H7 (cell line): ENCODE measurements at regions not wholly inside any gene's neighbourhood (a gene's known extent, or its start where the extent isn't known, plus 50 kb on each side); places are given as distances from the start of the nearest gene placed in this dataset.
"Not testable (repeated sequence)": the region's sequence is repeated elsewhere in the genome, so short reads cannot be mapped to it uniquely, and the experiment has no call there.

Experiments
- DNase-seq: peaks from one replicate; pipeline ENCODE4 v3.0.0; 2012
- H3K27me3 ChIP-seq: 2 replicates; pipeline ENCODE4 v1.6.0; 2011; ENCODE audit warnings: mild to moderate bottlenecking, low read length; ENCODE audit not compliant: control insufficient read depth, insufficient read depth
- H3K36me3 ChIP-seq: replicated peaks from 2 replicates; pipeline ENCODE4 v1.5.1; 2011; ENCODE audit warnings: low read length; ENCODE audit not compliant: control insufficient read depth, insufficient read depth
- H3K4me3 ChIP-seq: 2 replicates; pipeline ENCODE4 v1.5.1; 2011; ENCODE audit warnings: low read depth, mild to moderate bottlenecking, control low read depth, low read length, moderate library complexity; ENCODE audit not compliant: insufficient read depth

DNA sequence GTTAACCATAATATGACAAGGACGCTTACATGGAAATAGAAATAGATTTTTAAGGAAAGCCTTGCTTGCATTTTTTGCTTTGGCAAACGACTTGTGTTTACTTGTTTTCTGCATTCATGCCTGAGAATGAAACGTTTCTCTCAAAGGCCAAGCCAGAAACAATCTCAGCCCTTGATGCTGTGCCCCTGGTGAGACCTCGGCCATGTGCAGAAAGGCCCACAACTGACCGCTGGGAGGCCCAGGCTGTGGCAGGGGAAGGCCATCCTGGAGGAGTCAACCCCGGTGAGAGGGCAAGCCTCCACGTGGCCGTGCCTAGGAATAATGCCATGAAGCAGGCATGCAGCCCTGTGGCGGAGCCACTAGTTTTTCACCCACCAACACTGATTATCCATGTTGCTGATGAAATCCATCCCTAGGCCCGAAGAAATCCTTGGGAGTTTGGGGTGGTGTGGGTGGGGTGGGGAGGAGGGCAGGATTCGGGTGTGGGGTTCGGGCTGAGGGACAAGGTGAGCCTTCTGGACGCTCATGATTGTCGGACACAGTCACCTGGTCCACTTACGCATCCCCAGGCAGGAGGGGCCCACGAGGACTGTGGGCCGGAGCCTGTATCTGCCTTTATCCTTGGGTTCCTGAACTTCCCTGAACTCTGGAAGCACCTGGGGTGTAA lies 107.6 kb upstream of the APCDD1 start:
- Histone ChIP-seq H3K27me3 (no peaks in the 10 kb centered on the region), H3K4me3 (no peak overlapping the region), H3K36me3 (no peaks in the 10 kb centered on the region)
- DNase-seq: no peak

DNA sequence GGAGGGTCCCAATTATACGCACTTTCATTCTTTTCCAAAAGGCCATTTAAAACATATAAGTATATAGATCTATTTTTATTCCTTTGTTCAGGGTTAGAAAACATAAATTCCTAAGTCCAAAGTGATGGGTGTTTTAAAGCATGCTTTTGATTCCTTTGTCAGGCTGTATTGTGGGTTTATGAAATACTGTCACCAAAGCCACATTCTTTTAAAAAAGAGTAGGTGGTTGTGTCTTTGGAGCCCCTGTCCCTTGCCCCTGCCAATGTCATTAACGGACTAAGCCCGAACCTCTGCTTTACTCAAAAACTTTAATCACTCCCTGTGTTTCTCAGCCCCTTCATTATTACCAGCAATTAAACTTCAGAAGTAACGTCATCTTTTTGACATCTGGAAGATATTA lies 104.9 kb upstream of the APCDD1 start:
- DNase-seq: no peak
- Histone ChIP-seq H3K4me3 (no peak overlapping the region), H3K27me3 (no peaks in the 10 kb centered on the region), H3K36me3 (no peaks in the 10 kb centered on the region)

DNA sequence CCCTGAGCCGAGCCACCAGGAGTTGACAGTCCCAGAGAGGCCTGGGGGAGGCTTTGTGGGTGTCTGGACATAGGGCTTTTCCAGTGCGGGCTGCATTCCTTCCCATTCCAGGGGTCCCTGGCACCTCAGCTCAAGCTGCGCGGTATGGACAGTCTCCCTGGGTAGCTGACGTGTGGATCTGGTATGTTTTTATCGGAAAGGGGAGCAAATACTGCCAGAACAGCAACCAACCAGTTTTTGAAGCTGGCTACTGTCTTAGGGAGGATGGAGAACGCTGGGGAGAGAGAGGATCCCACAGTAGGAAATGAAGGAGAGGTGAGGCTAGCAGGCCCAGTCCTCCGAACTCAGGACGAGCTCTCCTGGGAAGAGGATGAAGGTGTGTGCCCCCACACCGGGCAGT lies 103.8 kb upstream of the APCDD1 start:
- no peak for DNase-seq
- H3K27me3 ChIP-seq: no peaks in the 10 kb centered on the region
- no peaks in the 10 kb centered on the region for H3K36me3 ChIP-seq
- H3K4me3 ChIP-seq: no peak overlapping the region

DNA sequence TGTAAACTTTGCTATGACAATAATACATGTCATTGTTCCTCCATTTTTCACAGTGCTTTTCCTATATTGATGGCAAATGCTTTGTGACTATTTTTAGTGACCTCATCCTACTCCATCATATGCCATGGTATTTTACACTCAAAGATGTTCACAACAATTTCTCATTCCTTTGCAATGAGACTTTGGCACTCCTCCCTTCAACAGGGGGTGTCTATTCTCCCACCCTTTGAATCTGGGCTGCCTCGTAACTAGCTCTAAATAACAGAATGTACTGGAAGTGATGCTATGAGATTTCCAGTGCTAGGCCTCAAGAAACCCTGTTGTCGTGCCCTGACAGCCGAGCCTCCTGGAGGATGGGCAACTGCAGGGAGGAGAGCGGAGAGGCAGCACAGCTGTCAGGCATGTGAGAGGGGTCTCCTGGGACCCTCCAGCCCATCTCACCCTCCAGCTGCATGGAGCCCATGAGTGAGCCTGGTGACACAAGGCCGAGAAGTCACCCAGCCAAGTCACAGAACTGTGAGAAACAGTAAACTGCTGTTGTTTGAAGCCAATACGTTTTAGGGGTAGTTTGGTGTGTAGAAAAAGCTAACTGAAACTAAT lies 103.1 kb upstream of the APCDD1 start:
- H3K27me3 ChIP-seq: no peaks in the 10 kb centered on the region
- DNase-seq: no peak
- no peaks in the 10 kb centered on the region for H3K36me3 ChIP-seq
- no peak overlapping the region for H3K4me3 ChIP-seq

DNA sequence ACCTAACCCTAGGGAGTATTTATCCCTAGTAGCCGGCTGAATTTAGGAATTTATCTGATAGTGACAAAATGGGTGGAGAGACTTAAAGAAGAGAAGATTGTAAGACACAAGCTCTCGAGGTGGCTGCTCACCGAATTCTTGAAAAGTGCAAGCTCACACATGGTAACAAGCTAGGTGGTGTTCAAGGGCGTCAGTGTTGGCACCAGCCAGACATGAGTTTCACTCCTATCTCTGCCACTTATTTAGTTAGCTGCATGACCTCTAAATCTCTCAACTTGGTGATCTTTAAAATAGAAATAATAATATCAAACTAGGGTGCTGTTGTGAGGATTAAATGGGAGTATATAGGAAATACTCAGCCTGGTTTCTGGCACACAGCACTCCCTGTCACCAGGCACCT lies 102.6 kb upstream of the APCDD1 start:
- no peak for DNase-seq
- H3K36me3 ChIP-seq: no peaks in the 10 kb centered on the region
- H3K4me3 ChIP-seq: no peak overlapping the region
- H3K27me3 ChIP-seq: no peaks in the 10 kb centered on the region

DNA sequence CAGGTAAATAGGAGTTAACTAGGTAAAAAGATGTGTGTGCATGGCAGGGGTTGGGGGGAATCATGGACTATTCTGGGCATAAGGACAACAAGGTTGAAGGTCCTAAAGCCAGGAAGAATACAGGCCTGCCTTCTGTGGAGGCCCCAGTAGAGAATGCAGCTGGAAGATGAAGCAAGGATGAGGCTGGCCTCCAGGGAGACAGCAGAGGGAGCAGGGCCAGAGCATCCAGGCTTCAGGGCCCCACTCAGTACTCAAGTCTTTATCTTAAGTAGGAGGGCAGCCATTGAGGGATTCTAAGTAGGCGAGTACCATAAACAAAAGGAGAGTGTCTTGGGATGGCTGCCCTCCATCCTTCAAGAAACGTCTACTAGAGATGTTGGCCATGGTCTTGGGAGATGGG lies 101.8 kb upstream of the APCDD1 start:
- no peaks in the 10 kb centered on the region for H3K36me3 ChIP-seq
- DNase-seq: no peak
- H3K27me3 ChIP-seq: no peaks in the 10 kb centered on the region
- H3K4me3 ChIP-seq: no peak overlapping the region

DNA sequence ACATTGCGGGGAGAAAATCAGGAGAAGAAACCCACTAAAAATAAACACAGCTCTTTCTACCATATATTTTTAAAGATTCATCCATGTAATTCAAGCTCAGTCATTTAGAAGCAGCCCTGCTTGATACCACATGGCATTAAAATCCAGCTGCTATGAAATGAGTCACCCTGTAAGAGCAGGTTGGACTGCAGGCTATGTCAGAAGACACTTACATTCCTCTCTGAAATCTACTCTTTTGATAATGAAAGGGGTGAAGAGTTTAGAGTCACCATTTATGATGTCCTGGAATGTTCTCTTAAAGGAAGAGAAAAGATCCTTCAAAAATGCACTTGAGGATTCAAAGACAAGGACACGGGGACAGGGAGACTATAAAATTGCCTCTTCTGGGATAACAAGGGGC lies 100.6 kb upstream of the APCDD1 start:
- no peak for DNase-seq
- Histone ChIP-seq H3K27me3 (no peaks in the 10 kb centered on the region), H3K36me3 (no peaks in the 10 kb centered on the region), H3K4me3 (no peak overlapping the region)

DNA sequence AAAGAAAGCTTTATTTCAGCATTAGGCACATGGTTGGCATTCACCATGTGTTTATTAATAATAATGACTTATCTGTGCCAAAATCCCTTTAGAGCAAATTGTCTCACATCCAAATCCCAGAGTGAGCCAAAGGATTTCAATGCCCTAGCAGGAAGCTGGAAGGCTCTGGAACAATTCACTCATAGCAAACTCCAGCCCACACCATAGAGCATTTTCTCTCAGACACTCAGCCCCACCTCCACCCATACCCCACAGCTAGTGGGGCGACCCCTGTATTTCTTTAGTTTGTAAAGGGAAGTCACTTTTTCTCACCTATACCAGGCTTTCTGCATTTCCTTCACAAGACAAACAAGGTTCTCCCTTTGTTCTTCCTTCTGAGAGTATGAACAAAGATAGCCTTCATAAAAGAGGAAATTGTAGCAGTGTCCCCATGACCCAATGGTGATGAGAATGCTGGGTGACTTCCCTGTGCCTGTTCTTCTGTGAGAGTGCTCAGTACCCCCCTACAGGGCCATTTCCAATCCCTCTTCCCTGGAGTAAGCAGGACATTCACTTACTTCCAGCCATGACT lies 100.1 kb upstream of the APCDD1 start:
- Histone ChIP-seq H3K4me3 (no peak overlapping the region), H3K36me3 (no peaks in the 10 kb centered on the region), H3K27me3 (no peaks in the 10 kb centered on the region)
- DNase-seq: no peak

DNA sequence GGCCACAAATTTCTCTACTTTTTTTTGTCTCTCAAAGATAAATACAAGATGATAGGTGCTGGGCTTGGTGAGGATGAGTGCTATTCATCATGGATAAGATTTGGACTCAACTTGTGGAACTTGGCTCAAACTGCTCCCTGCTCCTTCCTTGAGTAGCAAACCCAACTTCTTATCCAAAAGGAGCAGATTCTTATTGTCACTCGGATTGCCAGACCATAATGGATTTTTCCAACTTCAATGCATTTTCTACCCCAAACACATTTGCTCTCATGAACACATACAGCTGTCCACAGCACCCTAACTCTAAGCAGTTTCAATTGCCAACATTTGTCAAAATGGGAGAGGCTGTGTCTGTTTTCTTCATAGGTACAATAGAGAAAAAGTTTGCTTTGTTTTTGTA lies 99.5 kb upstream of the APCDD1 start:
- H3K36me3 ChIP-seq: no peaks in the 10 kb centered on the region
- H3K27me3 ChIP-seq: no peaks in the 10 kb centered on the region
- H3K4me3 ChIP-seq: no peak overlapping the region
- DNase-seq: no peak

DNA sequence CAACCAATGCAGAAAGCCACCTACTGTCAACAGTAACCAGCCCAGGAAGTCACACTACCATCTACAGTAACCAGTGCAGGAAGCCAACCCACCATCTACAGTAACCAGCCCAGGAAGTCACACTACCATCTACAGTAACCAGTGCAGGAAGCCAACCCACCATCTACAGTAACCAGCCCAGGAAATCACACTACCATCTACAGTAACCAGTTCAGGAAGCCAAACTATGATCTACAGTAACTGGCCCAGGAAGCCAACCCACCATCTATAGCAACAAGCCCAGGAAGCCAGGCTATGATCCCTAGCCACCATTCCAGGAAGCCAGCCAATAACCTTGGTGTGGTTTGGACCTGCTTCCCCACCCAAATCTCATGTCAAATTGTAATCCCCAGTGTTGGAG lies 97.4 kb upstream of the APCDD1 start:
- H3K36me3 ChIP-seq, DNase-seq, H3K27me3 ChIP-seq, H3K4me3 ChIP-seq: not testable (repeated sequence)

DNA sequence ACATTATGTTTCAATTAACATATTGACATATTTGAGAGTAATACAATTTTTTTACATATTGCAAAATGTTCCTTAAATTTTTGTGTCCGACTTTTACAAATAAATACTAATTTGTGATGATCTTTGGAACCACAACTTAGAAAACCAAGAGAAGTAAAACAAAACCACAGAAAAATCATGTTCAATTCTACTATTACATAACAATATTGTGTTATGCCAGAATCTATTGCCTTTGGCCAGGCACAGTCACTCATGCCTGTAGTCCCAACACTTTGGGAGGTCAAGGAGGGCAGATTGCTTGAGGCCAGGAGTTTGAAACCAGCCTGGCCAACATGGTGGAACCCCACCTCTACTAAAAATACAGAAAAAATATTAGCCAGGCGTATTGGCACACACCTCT lies 92.8 kb upstream of the APCDD1 start:
- Histone ChIP-seq H3K27me3 (no peaks in the 10 kb centered on the region), H3K36me3 (no peaks in the 10 kb centered on the region), H3K4me3 (no peak overlapping the region)
- no peak for DNase-seq

DNA sequence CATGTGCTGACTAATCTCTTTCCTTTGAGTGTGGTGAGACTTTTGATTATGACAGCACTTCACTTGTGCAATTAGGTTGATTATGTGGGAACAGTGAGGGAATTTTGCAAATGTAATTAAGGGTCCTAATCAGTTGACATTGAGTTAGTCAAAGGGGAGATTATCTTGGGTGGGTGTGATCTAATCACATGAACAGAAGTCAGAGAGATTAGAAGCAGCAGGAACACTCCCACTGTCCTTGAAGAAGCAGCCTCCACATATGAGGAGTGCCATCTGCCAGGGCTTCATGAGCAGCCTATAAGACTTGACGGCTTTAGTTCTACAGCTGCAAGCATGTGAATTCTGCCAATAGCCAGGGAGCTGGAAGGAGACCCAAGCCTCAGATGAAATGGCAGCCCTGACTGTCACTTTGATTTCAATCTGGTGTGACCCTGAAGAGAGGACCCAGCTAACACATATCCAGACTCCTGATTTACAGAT lies 89.4 kb upstream of the APCDD1 start:
- DNase-seq: no peak
- peaks cover 2% of the 10 kb centered on the region; the same call in 1 of the 2 replicates for H3K27me3 ChIP-seq
- H3K4me3 ChIP-seq: no peak overlapping the region
- no peaks in the 10 kb centered on the region for H3K36me3 ChIP-seq

DNA sequence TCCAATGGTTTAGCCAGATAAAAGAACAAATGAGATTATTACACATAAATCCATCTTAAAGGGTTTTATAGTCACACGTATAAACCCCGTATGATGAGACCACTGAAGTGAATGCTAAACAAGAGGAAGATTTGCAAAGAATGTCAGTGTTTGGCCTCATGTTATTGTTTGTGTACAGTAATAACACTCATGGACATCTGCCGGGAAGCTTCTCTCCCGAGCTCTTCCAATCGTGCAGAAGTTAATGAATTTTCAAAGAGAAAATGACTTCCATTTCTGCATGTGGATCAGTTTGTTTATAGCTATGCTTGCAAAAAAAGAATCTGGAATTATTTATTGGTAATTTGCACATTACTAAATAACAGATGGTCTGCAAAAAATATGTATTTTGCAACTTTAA lies 88.5 kb upstream of the APCDD1 start:
- no peak for DNase-seq
- no peak overlapping the region for H3K4me3 ChIP-seq
- no peaks in the 10 kb centered on the region for H3K36me3 ChIP-seq
- peaks cover 2% of the 10 kb centered on the region; the same call in 1 of the 2 replicates for H3K27me3 ChIP-seq

DNA sequence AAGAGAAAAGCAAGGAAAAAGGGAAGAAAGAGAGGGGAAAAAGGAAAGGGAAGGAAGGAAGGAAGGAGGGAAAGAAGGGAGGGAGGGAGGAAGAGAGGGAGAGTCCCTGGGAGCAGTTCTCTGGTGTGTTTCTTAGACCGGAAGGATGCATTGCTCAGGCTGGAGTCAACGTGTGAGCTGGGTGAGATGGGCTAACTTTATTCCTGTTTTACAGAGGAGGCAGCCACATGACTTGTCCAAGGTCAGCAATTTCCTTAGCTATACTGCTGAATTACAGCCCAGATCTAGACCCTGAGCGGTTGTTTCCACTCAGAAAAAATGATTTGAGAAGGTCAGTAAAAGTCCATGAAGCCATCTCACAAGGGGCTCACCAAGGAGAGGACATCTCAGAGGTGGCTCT lies 86.6 kb upstream of the APCDD1 start:
- Histone ChIP-seq H3K4me3 (no peak overlapping the region), H3K36me3 (no peaks in the 10 kb centered on the region), H3K27me3 (peaks cover 2% of the 10 kb centered on the region; the same call in 1 of the 2 replicates)
- DNase-seq: no peak
